LNCAP (cell line): ENCODE measurements at regions not wholly inside any gene's neighbourhood (a gene's known extent, or its start where the extent isn't known, plus 50 kb on each side); places are given as distances from the start of the nearest gene placed in this dataset.

Source experiments
- CTCF ChIP-seq: fragments of 450-650 bp; IDR thresholded peaks from 2 replicates; pipeline ENCODE4 v1.5.1; 2017; ENCODE audit warnings: mild to moderate bottlenecking

GRCh38 chr17:69714669-69715068 lies 300.2 kb downstream of the MAP2K6 start:
- TF ChIP-seq CTCF = no peak

DNA sequence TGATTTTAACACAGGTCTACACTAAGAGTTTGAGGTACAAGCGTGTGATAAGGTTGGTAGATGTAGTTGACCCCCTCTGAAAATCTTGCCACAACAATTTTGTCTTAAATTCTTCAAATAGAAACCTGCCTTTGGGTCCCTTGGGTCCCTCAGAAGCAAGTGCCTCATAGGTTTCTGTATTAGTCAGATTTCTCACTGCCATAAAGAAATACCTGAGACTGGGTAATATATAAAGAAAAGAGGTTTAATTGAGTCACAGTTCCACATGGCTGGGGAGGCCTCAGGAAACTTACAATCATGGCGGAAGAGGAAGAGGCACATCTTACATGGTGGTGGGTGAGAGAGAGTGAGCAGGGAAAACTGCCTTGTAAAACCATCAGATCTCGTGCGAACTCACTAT lies 301.2 kb downstream of the MAP2K6 start:
- no peak for TF ChIP-seq CTCF

DNA sequence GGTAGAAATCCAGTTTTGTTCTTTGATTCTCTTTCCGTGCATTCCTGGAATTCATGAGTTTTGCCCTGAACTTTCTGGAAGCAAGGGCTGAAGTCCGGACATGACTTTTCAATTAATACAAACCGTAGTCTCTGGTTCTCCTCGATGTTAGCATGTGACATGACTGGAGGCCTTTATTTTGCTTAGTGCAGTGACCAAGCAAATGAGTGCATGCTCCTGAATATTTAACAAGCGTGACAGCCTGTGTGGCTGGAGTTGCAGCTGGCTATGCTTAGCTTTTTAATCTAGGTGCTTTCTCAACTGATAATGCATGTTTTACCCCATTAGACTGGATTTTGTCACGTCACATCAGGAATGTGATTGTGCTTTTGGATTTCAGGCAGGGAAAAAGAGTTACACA lies 302.1 kb downstream of the MAP2K6 start:
- no peak for TF ChIP-seq CTCF

DNA sequence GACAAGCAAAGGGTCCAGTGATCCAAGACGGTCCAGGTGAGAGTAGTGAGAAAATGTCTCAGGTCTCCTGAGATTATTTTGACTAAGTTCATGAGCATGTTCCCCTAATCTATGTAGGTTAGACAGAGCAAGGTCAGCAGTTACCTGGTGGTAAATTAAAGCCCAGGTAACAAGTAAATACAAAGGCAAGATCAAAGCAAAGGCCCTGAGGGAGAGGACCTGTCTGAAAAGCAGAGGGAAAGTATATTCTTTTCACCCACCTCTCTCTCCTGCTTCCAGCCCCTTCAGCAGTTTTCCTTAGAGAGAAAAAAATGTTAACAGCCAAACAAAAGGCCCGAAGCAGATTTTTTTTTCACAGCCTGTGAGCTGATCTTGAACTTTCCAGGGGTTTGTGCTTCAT lies 302.7 kb downstream of the MAP2K6 start:
- TF ChIP-seq CTCF = no peak

DNA sequence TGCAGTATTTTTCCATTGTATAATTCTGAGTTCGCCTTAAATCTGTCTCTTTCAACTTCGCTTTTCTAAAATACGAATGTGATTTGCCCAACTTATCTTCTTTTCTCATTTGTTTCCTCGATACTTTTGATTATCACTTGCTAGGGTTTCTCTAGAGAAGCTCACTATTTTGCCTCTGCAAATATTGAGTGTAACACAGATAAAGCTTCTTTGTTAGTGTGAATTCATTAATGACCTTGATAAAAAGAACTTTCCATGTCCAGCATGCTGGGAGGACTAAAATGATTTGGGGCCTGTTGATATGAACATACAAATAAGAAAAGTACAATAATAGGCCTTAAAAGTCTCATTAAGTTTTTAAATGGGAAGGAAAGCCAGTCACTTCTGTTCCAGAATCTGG lies 303.3 kb downstream of the MAP2K6 start:
- TF ChIP-seq CTCF = no peak

DNA sequence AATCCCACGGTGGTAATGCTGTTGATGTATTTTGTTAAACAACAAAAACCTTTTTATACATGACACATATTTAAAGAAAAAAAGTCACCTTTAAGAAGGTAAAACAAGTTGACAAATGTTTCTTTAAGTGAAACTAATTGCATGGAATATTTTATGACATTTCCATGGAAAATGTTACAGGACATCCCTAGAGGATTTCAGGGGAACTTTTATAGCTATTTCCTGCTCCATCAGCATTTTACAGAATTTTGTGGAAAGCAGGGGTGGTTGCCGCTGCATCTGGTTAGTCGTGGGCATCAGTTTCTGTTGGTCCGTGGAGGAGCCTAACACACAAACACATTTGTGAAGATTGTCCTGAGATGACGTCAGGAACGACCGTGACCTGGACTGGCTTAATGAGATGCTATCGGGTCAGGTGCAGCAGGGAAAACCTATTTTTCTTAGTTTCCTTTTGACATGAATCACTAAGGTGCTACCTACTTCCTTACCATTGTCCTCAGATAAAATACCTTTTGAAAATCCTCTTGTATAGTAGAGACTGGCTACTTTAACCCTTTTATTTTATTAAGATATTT lies 305.1 kb downstream of the MAP2K6 start:
- no peak for TF ChIP-seq CTCF

GRCh38 chr17:69722518-69722917 lies 308.0 kb downstream of the MAP2K6 start:
- no peak for TF ChIP-seq CTCF

GRCh38 chr17:69723316-69723715 lies 308.8 kb downstream of the MAP2K6 start:
- no peak for TF ChIP-seq CTCF
